Epithelial cell of prostate (primary cell): ENCODE measurements at regions not wholly inside any gene's neighbourhood (a gene's known extent, or its start where the extent isn't known, plus 50 kb on each side); places are given as distances from the start of the nearest gene placed in this dataset.

Experiments
- DNase-seq: peaks from one replicate; pipeline ENCODE4 v3.0.0-alpha.2; 2011; ENCODE audit warnings: low read depth, low spot score
- H3K27ac ChIP-seq: fragments of 450-650 bp; 2 replicates; pipeline ENCODE4 v1.5.1; 2017; ENCODE audit warnings: mild to moderate bottlenecking

- no peak for DNase-seq
- H3K27ac ChIP-seq = no peak overlapping the region
Observed at GRCh38 chr2:81225756-81226155, 921.2 kb upstream of the LRRTM1 start.

GRCh38 chr2:81213598-81213997 lies 909.0 kb upstream of the LRRTM1 start:
- H3K27ac ChIP-seq = no peak overlapping the region
- no peak for DNase-seq

GRCh38 chr2:81206216-81206615 lies 901.7 kb upstream of the LRRTM1 start:
- H3K27ac ChIP-seq = no peak overlapping the region
- no peak for DNase-seq

DNA sequence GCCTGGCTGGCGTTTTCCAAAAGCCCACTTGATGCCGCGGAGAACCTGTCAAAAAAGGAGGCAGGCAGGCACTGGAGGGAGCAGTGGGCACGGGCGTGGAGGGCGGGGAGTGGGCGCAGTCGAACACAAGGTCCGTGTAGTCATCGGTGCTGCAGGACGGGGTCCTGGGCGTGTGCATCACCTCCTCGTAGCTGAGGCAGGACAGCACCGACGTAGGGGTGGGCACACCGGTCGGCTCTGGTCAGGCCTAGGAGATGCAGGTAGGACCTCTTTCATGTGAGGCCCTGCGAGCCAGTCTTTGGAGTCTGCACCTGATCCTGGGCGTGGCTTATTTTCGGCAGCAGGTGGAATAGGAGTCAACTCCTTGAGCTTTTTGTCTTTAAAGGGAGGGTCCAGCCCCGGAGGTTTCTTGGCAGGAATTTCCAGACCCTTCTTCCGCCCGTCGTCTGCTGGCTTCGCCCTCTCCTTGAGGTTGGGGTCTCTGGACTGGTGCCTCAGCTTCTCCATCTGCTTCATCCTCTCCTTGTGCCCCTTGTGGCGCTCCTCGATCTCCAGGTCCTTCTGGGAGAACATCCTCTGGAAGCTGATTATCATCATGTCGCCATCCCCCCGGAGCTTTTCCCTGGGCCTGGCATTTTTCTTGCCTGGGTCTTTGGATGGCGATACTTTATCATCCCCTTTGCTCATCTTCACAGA lies 892.5 kb upstream of the LRRTM1 start:
- no peak for DNase-seq
- H3K27ac ChIP-seq = no peak overlapping the region

DNA sequence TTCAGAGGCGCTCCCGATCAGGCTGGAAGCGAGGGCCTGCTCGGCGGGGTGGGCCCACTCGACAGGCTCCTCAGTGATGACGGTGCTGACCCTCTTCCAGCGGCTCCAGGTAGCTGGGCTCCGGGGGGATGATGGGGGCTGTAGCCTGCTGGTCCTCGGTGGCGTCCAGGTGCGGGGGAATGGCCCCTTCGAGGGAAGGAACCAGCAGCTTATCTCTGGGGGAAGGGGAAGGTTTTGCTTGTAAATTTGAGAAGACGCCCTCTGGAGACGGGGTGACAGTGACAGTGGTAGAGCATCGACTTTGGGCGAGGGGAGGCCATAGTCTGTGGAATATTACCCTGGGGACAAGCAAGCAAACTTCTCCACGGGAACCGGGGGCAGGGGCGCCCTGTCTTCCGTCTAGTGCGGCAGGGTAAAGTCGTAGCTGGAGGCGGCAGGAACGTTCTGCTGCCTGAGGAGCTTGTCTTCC lies 891.9 kb upstream of the LRRTM1 start:
- DNase-seq = no peak
- no peak overlapping the region for H3K27ac ChIP-seq

GRCh38 chr2:81195774-81196382 lies 891.3 kb upstream of the LRRTM1 start:
- no peak for DNase-seq

GRCh38 chr2:81195017-81195773 lies 890.6 kb upstream of the LRRTM1 start:
- no peak for DNase-seq
- no peak overlapping the region for H3K27ac ChIP-seq

More at GRCh38 chr2:81195774-81196382, 891.3 kb upstream of the LRRTM1 start:
- no peak overlapping the region for H3K27ac ChIP-seq

DNA sequence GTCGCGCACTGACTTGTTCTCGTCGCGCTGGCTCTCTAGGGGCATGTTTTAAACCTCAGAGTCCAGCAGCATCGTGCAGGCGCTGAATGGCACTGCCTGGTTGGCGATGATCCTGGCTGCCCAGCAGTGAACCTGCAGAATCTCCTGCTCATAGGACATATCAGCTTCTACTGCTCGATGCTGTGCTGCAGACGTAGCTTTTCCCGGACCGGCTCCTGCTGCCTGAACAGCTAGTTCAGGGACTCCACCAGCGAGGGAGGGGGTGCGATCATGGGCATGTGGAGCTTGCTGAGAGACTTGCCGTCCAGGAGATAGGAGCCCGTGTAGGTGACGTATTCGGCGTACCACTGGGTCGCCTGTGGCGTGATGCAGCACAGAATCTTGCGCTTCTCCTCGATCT lies 890.0 kb upstream of the LRRTM1 start:
- no peak overlapping the region for H3K27ac ChIP-seq
- no peak for DNase-seq

DNA sequence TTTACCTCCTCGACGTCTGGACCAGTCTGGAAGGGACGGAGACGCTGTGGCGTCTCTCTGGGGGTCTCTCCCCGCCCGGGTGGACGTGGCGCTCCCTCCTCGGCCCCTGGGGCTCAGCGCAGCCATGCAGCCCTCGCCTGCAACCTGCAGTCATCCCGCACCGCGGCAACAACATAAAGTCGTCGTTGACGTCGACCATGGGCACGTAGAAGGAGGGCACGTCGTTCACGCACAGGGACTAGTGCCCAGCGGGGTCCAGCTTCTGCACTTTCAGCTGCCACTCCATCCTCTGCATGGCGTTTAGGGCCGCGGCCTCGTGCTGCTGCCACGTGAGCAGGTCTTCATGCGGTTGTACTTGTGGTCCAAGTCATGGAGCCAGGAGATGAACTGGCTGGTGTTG lies 889.6 kb upstream of the LRRTM1 start:
- no peak for DNase-seq
- H3K27ac ChIP-seq = no peak overlapping the region

DNA sequence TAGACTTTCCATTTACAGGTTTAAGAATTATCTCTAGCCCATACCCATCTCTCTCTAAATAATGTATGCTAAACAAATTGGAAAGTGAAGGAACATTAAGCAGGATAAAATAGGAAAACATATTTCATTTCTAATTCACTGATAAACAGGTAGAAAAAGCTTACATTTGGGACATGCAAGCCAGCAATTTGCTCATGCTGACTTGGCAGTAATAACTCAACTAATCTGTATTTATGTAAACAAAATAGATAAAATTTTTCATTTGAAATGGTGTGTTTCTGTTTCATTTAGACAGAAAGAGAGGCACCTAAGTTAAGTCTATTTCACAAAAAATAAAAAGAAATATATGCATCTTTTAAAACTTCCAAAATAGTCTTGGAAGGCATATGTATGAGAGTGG lies 877.3 kb upstream of the LRRTM1 start:
- DNase-seq = no peak
- H3K27ac ChIP-seq = no peak overlapping the region

DNA sequence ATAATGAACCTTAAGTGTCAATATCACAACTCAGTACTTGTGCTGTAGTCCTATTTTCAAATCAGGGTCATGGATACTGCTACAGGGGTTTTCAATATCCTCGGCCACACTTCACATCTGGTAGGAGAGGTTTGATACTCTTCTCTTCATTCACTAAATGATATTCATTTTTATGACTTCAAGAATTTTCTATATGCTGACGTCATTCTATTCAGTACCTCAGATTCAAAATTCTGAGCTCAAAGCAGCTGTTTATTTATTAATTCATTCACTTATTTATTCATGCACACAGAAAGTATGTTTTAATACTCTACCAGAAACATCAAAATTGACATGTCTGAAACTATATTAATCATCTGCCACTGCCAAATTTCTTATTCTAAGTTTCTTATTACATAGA lies 866.9 kb upstream of the LRRTM1 start:
- H3K27ac ChIP-seq = no peak overlapping the region
- DNase-seq = no peak

DNA sequence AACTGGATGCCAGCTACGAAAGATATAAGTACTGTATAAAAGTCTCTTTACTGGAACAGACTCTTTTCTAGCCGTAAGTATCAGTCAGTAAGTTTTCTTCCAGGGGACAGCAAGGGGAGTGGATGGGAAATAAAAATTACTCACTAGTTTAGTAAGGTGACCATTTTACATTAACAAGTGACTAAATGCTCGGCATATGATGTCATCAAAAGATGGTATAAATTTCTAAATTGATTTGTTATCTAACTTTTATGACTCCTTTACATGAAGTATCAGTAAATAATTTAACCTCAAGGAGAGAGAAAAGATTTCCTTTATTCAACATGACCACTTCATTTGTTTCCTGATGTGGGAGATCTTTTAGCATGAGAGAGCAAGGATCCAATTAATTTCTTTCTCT lies 859.0 kb upstream of the LRRTM1 start:
- H3K27ac ChIP-seq = no peak overlapping the region
- DNase-seq = no peak

GRCh38 chr2:81158505-81158904 lies 854.0 kb upstream of the LRRTM1 start:
- no peak for DNase-seq
- H3K27ac ChIP-seq = no peak overlapping the region

DNA sequence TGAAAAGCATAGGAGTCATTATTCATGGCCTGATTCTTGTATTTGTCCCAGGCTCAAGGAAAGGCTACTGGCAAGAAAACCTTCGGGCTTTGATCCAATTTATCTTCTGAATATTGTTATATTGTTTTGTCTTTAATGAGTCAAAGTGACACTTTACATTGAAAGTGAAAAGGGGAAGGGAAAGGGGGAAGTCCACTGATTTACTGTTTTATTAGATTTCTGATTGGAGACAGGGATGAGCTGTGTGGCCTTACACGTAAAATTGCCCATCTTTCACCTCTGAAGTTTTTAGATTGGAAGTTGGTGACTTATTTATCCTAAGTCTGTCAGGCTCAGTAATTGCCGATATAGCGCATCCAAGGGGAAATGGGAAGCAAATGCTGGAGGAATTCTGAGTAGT lies 843.8 kb upstream of the LRRTM1 start:
- H3K27ac ChIP-seq = no peak overlapping the region
- DNase-seq = no peak

DNA sequence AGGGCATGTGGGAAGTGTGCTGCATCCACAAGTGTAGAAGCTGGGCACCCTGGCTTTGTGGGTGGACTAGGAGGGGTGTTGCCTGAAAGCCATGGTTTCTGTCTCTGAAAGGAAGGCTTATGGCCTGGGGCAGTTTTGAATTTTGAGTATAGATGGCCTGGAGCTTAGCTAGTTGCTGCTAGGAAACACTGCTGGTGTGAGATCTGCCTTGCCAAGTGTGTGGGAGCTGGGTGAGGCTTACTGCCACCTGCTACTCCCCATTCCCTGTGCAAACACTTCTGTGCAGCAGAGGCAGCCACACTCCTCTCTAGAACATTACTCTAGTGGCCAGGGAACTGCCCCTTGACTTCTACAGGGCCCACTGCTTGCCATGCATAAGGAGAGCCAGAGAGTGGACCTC lies 831.7 kb upstream of the LRRTM1 start:
- no peak for DNase-seq
- no peak overlapping the region for H3K27ac ChIP-seq

- no peak overlapping the region for H3K27ac ChIP-seq
- no peak for DNase-seq
Observed at GRCh38 chr2:81097361-81097760, 792.8 kb upstream of the LRRTM1 start.

DNA sequence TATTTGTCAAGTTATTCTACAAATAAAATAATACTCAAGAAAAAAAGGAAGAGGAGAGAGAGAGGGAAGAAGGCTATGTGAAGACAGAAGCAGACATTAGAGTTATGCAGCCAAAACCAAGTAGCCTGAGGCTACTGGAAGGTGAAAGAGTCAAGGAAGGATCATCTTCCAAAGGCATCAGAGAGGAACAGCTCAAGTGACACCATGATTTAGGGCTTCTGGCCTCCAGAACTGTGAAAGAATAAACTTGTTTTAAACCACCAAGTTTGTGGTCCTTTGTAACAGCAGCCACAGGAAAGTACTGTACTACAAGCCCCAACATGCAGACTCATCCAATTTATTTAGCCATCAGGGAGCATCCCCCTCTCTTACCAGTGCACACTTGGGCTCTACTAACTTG lies 788.5 kb upstream of the LRRTM1 start:
- DNase-seq = no peak

DNA sequence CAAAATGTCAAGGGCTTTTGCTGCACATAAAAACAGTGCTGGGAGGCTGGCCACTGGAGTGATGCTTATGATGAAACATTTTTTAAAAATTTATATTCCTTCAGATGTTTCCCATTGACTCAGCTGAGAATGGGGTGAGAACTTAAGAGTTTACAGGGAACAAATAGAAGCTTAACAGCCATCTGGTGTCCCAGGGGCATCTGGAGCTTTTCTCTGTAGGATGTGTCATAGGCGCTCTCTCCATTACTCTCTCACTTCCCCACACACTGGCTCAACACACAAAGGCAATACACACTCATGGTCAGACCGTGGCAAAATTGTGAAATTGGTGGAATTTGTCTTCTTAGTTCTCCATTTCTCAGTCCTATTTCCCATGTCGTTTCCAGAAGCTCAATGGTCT lies 783.1 kb upstream of the LRRTM1 start:
- no peak for DNase-seq
- H3K27ac ChIP-seq = no peak overlapping the region

More for the DNA sequence above, 788.5 kb upstream of the LRRTM1 start:
- H3K27ac ChIP-seq = no peak overlapping the region

- no peak overlapping the region for H3K27ac ChIP-seq
- DNase-seq = no peak
Observed at GRCh38 chr2:81084101-81084500, 779.5 kb upstream of the LRRTM1 start.

- DNase-seq = no peak
- H3K27ac ChIP-seq = no peak overlapping the region
Observed at GRCh38 chr2:81078631-81079030, 774.1 kb upstream of the LRRTM1 start.

- DNase-seq = no peak
- H3K27ac ChIP-seq = no peak overlapping the region
Observed at GRCh38 chr2:81078102-81078501, 773.5 kb upstream of the LRRTM1 start.
